ENCODE measurements at regions not wholly inside any gene's neighbourhood (a gene's known extent, or its start where the extent isn't known, plus 50 kb on each side); places are given as distances from the start of the nearest gene placed in this dataset.

- TF ChIP-seq CTCF (IDR thresholded peaks at IDR 0.05) (no peak), NR3C1 (IDR thresholded peaks at IDR 0.05) (no peak), JUN (IDR thresholded peaks at IDR 0.05) (no peak), RAD21 (conservative IDR thresholded peaks at IDR 0.05 in 1 of 2, IDR thresholded peaks at IDR 0.05 in 1 of 2) (no peak), ZFP36 (IDR thresholded peaks at IDR 0.05; ENCODE audit: borderline replicate concordance, partially characterized antibody) (no peak), NFE2L2 (conservative IDR thresholded peaks at IDR 0.05; ENCODE audit: low read length) (no peak), POLR2A (IDR thresholded peaks at IDR 0.05; ENCODE audit: low read length) (no peak), CHD2 (IDR thresholded peaks at IDR 0.05; ENCODE audit: low read length, partially characterized antibody) (no peak), REST (IDR thresholded peaks at IDR 0.05) (no peak), CHD4 (IDR thresholded peaks at IDR 0.05; ENCODE audit: borderline replicate concordance) (no peak), MYC (IDR thresholded peaks at IDR 0.05; ENCODE audit: borderline replicate concordance, low read length) (no peak)
Observed at GRCh38 chr2:193349642-193350041, 1154.9 kb upstream of the TMEFF2 start.
